Activated CD4-positive, alpha-beta T cell treated with anti-CD3 and anti-CD28 coated beads, Interleukin-2, amount 50 U/mL, for 24 hours (primary cell): ENCODE measurements at regions not wholly inside any gene's neighbourhood (a gene's known extent, or its start where the extent isn't known, plus 50 kb on each side); places are given as distances from the start of the nearest gene placed in this dataset.
"Not testable (repeated sequence)": the region's sequence is repeated elsewhere in the genome, so short reads cannot be mapped to it uniquely, and the experiment has no call there.

Source experiments
- DNase-seq, 2 donors: peaks; one replicate each; pipeline ENCODE4 v3.0.0-alpha.2; 2020; ENCODE audit warnings: low read depth in 1 of 2, low spot score in 1 of 2

DNA sequence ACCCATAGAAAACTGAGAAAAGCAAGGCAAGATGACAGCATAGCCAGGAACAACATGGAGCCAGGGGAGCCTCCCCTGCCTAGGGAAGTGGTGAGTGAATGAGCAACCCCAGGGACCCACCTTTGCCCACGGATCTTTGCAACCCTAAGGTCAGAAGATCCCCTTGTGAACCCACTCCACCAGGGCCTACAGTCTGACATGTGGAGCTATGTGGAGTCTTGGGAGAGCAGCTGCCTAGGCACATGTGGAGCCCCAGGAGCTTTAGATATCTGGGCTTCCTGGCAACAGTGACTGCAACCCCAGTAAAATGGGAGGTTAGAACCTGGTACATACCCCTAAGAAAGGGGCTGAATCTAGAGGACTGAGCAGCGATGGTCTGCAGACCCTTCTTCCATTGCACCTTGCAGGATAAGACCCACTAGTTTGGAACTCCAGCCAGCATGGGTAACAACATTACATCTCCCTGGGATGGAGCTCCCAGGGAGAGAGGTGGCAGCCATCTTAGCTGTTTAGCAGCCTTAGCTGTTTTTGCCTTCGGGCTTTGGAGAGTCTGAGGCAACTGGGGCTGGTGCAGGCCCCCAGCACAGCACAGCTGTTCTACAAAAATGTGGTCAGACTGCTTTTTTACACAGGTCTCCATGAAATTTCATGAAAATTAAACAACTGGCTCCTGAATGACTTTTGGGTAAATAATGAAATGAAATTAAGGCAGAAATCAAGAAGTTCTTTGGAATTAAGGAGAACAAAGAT is 104.7 kb upstream of the TRIM2 start:
- DNase-seq, result no peak

DNA sequence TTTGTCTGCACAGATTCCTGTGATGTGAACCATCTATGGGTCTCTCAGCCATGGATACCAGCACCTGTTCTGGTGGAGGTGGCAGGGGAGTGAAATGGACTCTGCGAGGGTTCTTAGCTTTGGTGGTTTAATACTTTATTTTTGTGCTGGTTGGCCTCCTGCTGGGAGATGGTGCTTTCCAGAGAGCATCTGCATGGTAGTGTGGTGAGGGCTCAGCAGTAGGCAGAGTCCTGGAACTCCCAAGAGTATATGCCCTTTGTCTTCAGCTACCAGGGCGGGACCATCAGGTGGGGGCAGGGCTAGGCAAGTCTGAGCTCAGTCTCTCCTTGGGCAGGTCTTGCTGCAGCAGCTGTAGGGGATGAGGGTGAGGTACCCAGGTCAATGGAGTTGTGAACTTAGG is 97.5 kb upstream of the TRIM2 start:
- DNase-seq, result not testable (repeated sequence)

DNA sequence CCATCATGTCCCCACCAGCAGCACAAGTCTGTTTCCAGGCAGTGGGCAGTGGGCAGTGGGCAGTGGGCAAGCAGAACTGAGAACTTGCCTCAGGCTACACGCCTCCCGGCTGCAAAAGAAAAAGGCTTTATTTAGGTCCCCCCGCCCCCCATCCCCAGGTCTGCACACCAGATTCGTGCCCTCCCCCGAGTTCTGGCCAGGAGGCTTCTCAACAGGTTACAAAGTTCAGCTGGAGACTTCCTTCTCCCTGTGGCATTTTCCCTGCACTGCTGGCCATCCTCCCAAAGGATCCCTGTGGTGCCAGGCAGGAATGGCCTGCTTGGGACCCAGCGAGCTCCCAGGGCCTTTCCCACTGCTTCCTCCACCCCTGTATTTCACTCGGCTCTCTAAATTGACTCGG is 97.0 kb upstream of the TRIM2 start:
- DNase-seq, result no peak

DNA sequence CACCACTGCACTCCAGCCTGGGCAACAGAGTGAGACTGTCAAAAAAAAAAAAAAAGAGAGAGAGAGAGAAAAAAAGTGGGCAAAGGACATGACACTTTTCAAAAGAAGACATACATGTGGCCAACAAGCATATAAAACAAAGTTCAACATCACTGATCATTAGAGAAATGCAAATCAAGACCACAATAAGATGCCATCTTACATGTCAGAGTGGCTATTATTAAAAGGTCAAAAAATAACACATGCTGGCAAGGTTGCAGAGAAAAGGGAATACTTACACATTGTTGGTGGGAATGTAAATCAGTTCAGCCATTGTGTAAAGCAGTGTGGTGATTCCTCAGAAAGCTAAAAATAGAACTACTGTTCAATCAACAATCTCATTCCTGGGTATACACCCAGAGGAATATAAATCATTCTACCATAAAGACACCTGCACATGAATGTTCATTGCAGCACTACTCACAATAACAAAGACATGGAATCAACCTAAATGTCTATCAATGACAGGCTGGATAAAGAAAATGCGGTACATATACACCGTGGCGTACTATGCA is 94.9 kb upstream of the TRIM2 start:
- no peak for DNase-seq

DNA sequence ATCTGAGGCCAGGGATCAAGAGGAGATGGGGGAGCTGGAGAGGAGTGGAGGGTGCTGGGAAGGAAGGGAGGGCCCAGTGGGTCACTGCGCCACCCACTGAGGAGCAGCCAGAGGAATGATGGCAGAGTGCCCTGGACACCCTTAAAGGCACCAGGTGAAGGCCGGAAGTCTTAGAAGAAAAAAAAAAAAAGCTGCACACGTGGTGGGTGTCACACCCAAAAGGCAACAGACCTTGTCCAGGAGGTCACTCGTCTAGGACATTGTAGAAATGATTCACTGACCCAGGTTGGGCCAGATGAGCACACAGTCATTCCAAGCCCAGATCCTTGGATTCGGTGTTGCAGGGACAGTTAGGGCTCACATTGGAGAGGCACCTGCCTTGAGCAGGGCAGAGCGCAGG is 93.5 kb upstream of the TRIM2 start:
- DNase-seq, result no peak

DNA sequence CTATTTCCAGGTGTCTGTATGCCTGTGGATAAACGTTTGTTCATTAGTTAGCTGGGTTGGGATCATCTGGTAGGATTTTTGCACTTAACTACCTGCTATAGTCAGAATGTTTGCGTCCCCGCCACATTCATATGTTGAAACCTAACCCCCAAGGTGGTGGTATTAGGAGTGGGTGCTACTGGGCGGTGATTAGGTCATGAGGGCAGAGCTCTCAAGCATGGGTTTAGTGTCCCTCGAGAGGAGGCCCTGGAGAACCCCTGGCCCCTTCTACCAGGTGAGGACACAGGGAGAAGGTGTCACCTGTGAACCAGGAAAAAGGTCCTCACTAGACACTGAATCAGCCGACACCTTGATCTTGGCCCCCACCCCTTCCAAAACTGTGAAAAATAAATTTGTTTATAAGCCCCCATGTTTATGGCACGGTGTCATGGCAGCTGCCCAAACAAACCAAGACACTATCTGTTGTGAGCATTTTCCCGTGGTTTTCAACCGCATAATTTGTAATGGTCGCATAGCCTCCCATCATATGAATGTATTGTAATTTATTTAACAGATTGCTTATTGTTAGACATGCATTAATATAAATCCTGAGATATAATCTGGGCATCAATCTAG is 92.7 kb upstream of the TRIM2 start:
- no peak for DNase-seq

DNA sequence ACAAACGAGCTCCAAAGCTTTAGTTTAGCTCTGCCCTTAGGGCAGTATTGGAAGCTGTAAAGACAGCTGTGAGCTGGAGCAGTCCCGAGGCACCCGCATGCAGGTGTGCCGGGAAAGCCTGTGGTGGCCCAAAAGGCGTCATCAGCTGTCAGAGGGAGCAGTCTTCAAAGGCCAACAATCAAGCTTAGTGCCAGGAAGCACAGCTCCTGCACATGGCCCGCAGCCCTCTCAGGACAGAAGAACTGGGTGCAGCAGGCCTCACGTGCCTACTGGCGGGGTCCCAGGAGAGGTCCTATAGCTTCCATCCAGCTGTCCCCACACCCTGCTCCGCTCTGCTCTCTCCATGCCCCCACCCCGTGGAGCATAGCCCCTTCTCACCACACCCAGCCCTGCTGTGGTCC is 92.2 kb upstream of the TRIM2 start:
- DNase-seq, result peak in 1 of 2 donors; percentile 36

DNA sequence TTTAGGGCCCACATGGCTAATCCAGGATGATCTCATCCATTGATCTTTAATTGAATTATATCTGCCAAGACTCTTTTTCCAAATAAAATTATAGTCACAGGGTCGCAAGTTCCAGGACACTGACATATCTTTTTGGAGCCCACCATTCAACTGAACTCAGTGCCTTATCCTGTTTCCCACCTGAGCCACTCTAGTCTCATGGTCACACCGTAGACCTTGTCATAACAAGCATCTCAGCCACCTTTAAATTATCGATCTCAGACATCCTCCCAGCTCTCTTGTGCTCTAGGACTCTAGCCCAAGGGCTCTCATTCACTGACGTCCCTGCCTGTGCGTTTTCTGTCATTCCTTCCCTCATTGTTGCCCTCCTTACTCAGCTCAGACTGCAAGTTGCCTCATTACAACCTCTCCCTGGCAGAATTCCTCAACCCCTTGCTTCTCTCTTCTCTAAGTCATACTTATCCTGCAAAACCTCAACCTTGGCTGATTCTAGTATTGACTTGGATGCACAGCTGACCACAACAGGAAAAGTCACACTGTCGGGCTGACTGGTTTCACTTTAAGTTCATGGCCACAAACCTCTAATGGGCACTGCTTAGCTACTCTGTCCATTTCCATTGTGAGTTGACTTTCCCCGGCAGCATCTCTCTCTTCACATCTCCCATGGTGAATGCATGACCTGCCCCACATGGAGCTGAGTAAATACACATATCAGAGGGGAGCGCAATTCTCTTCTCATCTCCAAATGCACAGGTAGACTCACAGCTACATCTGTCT is 91.0 kb upstream of the TRIM2 start:
- DNase-seq, result no peak

DNA sequence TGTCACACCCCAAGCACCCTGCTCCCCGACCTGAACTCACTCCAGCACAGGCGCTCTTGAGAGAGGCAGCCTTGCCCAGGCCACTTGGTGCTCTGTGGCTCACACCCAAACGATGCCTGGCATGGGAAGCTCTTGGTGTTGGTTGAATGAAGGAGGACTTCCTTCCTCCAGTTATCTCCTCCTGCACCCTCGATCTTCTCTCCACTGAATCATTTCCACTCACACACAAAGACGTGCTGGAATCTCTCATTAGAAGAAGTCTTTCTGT is 90.5 kb upstream of the TRIM2 start:
- DNase-seq, result no peak

DNA sequence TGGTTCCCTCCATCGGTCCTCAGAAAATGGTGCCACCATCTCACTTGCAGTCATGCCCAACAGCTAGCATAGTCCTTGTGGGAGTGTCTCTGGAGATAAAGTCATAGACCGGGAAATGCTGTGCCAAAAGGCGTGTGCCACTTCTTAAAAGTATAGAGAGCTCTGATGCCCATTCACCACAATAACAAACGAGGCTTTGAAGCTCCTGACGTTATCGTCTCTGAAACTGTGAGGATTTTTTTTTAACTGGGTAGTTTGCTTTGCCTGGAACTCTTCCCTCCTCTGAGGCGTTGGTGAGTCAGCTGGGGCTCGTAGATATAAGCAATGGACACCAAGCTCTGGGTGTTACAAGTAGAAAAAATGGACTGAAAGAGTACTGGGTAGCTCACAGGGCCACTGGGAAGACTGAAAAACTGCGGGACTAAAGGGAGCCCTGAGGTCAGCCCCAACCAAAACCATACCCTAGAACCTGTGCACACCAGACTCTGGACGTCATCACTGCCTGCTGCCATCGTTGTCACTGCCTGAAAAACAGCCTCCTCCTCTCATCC is 89.4 kb upstream of the TRIM2 start:
- peak in 1 of 2 donors; percentile 55 for DNase-seq

DNA sequence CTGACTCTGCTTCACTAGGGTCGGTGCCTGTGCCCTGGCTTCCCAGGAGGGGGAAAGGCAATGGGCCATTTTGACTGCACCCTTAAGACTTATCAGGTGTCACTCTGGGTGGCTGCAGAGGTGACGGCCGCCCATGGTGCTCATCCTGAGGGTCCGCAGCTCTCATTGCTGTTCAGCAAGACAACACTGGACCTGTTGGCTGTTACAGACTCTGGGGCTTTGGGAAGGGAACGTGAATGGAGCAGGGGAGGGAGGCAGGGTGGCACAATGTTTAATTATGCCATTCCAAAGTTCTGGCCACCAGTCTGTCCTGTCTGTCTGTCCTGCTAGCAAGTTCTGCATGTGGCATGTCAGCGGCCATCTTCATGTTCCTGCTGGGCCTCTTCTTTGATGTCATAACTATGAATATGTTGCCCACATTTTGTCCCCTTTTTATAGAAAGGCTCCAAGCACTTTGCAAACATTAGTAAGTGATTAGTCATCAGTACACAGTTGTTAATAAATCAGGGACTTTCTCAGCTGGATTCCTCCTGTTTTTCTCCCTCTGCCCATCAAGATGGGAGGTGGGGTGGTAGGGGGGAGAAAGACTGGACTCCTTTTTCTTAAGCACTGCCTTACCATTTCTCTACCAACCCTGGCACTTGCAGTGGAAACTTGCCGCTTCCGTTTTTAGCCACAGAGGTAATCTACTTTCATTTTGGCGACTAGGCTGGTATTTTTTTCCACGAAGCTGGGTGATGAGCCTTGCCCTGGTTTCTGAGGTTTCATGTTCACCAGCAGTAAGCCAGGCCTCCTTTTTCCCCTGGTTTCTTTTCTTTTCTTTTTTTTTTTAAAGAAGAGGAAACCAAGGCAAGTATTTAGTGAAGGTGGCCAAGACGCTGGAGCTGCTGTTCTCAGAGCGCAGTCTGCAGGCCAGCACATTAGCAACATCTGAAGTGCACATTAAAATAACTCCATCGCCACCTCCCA is 88.6 kb upstream of the TRIM2 start:
- peak; percentile 37 to 81 for DNase-seq

DNA sequence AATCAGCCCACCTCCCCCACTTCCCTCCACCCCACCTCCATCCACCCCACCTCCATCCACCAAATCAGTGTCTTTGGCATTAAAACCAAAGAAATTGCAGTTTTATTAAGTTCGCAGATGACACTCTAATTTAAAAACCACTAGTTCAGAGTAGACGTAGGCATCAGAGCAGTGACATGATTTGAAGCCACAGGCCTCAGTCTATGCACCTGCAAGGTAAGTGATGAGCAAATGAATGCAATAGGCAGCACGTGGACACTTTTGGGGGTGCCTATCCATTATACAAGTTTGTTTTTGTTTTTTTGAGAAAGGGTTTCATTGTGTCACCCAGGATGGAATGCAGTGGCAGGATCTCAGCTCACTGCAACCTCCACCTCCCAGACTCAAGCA is 88.0 kb upstream of the TRIM2 start:
- no peak for DNase-seq

DNA sequence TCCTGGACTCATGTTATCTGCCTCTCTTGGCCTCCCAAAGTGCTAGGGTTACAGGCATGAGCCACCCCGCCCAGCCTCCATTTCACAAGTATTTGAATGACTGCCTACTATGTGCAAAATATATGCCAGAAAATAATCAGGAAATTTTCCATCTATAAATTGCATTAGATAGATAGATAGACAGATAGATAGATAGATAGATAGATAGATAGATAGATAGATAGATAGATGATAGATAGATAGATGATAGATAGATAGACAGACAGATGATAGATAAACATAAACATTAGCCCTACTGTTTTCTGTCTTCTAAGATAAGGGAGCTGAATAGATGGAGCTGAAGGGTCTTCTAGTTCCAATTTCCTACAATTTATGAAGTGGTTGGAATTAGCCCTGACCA is 87.4 kb upstream of the TRIM2 start:
- DNase-seq, result no peak

DNA sequence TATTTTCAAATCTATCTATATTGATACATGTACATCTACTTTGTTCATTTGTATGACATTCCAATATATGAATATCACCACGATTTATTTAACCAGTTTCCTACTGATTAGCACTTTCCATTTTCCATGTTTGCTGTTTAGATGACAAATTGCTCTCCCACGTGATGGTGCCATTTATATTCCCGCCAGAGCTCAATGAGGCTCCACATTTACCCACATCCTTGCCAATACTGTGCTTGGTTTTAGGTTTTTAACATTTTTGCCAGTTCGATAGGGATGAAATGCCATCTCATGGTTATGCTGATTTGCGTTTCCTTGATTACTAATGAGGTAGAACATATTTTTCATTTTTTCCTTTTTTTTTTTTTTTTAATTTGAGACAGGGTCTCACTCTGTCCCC is 86.7 kb upstream of the TRIM2 start:
- no peak for DNase-seq

DNA sequence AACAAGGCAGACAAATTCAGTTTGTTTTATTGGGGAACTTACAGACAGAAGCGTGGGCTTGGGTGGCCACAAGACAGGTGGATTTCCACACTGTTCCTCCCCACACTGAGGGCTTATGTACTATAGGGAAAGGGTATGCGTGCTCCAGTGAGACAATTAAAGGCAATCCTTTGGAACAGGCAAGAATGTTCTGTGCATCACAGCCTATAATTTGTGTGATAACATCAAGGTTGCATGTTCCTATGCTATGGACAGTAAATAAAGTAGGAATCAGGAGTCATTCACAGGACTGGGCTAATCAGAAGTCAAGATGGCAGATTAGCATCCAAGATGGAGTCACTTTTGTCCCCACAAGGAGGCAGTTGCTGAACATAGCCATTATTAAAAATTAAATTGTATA is 84.6 kb upstream of the TRIM2 start:
- DNase-seq, result no peak

DNA sequence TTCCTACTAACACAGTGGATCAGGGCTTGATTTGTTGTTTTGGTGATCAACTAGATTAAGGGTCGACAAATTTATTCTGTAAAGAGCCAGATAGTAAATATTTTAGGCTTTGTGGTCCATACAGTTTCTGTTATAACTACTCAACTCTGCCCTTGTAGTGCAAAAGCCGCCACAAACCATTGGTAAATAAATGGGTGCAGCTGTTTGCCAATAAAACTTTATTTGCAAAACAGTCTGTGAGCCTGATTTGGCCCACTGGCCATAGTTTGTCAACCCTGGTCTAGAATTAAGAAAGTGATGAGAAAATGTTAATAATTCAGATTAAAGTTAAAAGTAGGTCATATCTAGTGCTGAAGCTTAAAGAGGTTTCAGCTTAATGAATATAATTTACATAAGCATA is 84.0 kb upstream of the TRIM2 start:
- DNase-seq, result no peak

DNA sequence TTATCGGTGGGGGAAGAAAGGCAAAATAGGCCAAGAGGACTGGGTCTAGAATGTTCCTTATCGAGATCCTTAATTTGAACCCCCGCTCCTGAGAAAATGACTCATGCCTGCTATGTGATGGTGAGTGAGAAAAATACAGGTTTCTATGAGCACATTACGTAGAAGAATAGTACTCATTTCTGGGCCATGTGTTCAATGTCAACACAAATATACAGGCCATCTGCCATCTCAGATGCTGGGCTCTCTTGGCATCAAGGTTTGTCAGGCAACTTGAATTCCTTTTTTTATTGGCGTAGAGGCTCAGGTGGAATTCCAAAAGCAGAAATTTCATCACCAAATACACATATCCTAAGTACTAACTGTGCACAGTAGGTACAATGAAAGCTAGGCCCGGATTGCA is 81.4 kb upstream of the TRIM2 start:
- DNase-seq, result no peak

DNA sequence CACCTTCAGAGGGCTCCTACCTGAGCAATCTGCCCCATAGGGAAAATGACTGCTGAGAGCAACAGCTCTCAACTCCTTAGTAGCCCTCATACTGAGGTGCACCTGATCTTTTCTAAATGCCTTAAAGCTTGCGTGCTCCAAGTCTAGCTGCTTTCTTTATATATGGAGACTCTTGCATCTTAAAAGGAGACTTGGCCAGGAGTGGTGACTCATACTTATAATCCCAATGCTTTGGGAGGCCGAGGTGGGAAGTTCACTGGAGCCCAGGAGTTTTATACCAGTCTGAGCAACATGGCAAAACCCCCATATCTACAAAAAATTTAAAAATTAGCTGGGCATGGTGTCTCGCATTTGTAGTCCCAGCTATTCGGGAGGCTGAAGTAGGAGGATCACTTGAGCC is 78.1 kb upstream of the TRIM2 start:
- no peak for DNase-seq

DNA sequence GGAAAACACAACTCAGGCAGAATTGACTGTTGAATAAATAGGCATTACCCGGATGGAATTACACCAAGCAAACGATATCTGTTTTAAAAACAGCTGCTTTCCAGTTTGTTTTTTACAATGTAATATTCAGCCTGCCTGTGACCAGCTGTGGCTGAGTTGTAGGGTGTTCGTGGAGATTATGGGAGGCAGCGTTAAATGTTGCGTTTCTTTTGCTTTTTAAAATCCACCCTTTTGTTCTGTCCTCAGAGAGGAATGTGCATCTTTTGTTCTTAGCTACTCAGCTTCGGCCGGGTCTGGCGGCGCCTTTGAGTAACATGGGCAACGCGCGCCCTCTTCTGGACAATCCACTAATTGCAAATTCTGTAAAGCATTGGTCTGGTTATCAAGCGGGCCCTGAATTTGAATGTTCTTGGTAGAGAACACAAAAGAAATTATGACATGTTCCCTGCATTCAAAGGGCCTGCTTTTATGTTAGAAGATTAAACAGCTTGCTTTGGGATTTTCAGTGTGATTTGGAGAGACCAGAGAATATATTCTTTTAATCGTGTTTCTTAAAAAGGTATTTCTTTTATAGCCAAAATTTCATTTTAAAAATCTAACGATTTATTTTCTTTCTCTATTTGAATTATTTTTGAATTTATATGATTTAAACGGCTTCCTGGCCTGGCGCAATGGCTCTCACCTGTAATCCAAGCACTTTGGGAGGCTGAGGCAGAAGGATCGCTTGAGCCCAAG is 76.3 kb upstream of the TRIM2 start:
- DNase-seq, result peak; percentile 73 to 84

DNA sequence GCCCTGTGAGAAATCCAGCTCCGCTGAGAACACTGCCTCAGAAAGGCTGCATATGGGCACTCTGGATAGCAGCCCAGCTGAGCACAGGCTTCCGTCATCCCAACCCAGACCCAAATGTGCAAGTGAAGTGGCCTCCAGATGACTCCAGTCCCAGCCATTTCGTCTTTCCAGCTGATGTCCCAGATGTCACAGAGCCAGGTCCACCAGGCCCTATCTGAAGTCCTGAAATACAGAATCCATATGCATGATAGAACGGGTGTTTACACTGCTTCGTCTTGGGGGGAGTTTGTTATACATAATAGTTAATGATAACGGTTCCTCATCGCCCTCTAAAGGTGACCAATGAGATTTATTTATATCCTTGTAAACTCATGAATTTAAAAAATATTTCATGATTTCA is 72.6 kb upstream of the TRIM2 start:
- no peak for DNase-seq
